ENCODE measurements at regions not wholly inside any gene's neighbourhood (a gene's known extent, or its start where the extent isn't known, plus 50 kb on each side); places are given as distances from the start of the nearest gene placed in this dataset.

- TF ChIP-seq GMEB1 (CRISPR knock-in tag; IDR thresholded peaks at IDR 0.05) (no peak), PPARD (CRISPR knock-in tag; IDR thresholded peaks at IDR 0.05) (no peak), TEAD4 (IDR thresholded peaks at IDR 0.05; ENCODE audit: low read length) (no peak), TEAD4 (CRISPR knock-in tag; IDR thresholded peaks at IDR 0.05; ENCODE audit: borderline replicate concordance) (no peak), ZBTB40 (IDR thresholded peaks at IDR 0.05) (no peak), ZBTB40 (CRISPR knock-in tag; IDR thresholded peaks at IDR 0.05) (no peak), TAF9B (IDR thresholded peaks at IDR 0.05; ENCODE audit: partially characterized antibody) (no peak), COPS2 (conservative IDR thresholded peaks at IDR 0.05) (no peak), TCF7L2 (IDR thresholded peaks at IDR 0.05; ENCODE audit: low read depth, low read length) (no peak), THRAP3 (IDR thresholded peaks at IDR 0.05; ENCODE audit: borderline replicate concordance) (no peak), NBN (IDR thresholded peaks at IDR 0.05; ENCODE audit: low read depth) (no peak), HMGN3 (IDR thresholded peaks at IDR 0.05; ENCODE audit: borderline replicate concordance, extremely low read depth, insufficient read length, low read depth, low read length) (no peak), TBL1XR1 (IDR thresholded peaks at IDR 0.05; ENCODE audit: low read length in 2 of 2) (no peak), ZBTB1 (CRISPR knock-in tag; IDR thresholded peaks at IDR 0.05; ENCODE audit: borderline replicate concordance, low read depth) (no peak), MNT (conservative IDR thresholded peaks at IDR 0.05) (no peak), MCM2 (IDR thresholded peaks at IDR 0.05; ENCODE audit: low read depth) (no peak)
These were observed 178.5 kb upstream of the LYPLAL1 start (continued) for GRCh38 chr1:218995091-218995665.
